SH-SY5Y (cell line): ENCODE measurements at regions not wholly inside any gene's neighbourhood (a gene's known extent, or its start where the extent isn't known, plus 50 kb on each side); places are given as distances from the start of the nearest gene placed in this dataset.

Source experiments
- GATA2 ChIP-seq: IDR thresholded peaks from 2 replicates; pipeline ENCODE4 v1.6.1; 2011; ENCODE audit warnings: mild to moderate bottlenecking, low read depth, low read length
- GATA3 ChIP-seq: IDR thresholded peaks from 2 replicates; pipeline ENCODE4 v1.6.1; 2011; ENCODE audit warnings: low read depth, mild to moderate bottlenecking, low read length, moderate library complexity

GRCh38 chr3:13170317-13170716, 97.1 kb upstream of the IQSEC1 start:
- TF ChIP-seq GATA2, result no peak
- no peak for TF ChIP-seq GATA3
